PC-9 (cell line): ENCODE measurements at regions not wholly inside any gene's neighbourhood (a gene's known extent, or its start where the extent isn't known, plus 50 kb on each side); places are given as distances from the start of the nearest gene placed in this dataset.
A peak's percentile ranks its signal among the peaks of the same experiment; 100 is the strongest.

Experiments
- CTCF ChIP-seq: fragments of 200-600 bp; sonication (generic); conservative IDR thresholded peaks from 2 replicates; pipeline ENCODE4 v1.6.1; 2017; ENCODE audit warnings: mixed run types, antibody characterized with exemption, mild to moderate bottlenecking, moderate library complexity
- EZH2 ChIP-seq: fragments of 200-600 bp; sonication (generic); IDR thresholded peaks from 2 replicates; pipeline ENCODE4 v1.8.0; 2017; ENCODE audit warnings: antibody characterized with exemption, low read depth

DNA sequence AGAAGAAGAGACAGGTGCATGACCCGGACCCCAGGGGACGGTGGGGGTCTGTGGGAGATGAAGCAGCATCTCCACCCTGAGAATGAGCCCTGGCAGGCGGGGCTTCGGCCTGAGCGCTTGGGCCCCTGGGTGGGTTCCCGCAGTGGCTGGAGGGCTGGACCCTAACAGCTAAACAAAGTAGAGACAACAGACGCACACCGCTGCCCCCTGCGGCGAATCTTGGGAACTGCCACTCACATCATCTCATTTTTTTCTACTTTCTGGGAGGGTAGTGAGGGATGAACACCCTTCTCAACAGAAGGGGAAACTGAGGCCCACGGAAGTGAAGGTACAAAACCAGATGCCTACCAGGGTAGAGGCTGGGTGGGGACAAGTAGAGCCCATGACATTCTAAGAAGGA lies 104.7 kb downstream of the RFLNA start:
- peak; percentile 83 for TF ChIP-seq CTCF
- TF ChIP-seq EZH2: no peak
